ENCODE measurements at regions not wholly inside any gene's neighbourhood (a gene's known extent, or its start where the extent isn't known, plus 50 kb on each side); places are given as distances from the start of the nearest gene placed in this dataset.
"Not testable (repeated sequence)": the region's sequence is repeated elsewhere in the genome, so short reads cannot be mapped to it uniquely, and the experiment has no call there.

DNA sequence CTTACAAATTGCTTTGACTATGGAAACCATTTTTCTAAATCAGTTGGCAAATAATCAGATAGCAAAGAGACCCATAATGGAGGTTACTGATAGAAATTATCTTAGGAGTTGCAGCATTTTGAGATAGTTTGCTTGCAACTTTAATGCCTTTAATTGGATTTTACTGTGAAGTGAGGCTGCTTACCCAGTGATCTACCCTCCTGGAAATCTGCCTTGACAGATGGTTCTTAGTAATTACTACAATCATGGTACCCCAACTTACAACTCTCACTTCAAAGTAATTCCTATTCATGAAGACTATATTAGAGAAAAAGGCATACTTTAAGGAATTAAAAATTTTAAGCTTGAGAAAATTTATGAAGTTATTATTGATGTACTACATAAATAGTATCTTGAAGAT lies 1288.6 kb upstream of the CDH2 start:
- no peak for DNase-seq

DNA sequence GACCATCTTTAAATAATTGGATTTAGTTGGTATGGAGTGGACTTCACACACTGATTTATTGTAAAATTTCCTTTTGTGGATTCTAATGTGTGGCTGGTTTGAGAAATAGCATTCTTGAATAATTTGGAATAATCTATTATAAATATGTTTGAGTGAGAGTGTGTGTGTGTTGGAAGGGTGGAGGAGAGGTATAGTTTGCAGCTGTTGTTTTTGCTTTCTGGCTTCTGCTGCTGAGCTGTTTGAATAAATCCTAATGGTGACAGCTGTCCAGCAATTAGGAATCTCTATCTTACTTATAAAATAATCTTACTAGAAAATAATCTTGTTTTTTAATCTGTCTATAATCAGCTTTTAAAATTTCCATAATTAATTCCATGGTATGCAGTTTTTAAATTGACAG lies 1283.0 kb upstream of the CDH2 start:
- DNase-seq, result no peak

DNA sequence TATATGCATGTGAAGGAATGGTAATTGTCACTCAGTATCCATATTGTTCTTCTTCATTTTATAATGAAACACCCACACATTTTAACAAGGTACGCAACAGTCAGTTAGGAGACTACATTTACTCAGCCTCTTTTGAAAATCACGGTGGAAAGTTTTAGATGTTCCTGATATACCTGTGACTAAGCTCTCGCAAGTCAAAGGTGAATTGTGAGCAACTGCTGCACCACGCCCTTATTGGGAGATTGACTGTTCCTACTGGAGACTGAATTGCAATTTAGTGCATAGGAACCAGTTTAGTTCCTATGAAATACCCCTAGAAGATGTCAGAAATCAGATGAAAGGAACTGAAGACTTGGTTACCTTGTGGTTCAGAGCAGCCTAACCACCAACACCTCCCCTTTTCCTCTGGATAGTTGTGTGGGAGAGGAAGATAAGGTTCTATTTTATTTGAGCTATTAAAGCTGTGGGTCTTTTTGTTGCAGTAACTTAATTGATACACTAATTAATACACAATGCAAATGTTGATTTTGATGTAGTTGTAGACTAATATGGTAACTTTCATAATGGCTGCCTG lies 1280.5 kb upstream of the CDH2 start:
- DNase-seq, result no peak

DNA sequence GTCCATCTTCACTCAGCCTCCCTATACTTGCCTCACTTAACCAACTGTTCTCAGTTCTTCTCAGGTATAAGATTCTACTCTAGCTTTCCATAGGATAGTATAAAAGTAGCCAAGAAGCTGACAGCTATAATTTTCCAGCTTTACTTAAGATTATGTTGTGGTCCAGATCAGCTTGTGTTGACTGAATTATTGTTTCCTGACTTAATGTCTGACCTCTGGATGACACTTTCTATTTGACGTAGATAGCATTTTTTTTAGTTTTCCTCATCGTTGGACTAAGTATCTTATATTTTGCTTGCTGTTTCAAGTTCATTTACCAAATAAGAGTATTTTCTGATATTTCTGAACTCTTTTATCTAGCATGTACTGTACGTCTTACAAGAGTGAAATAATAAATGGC lies 1272.5 kb upstream of the CDH2 start:
- no peak for DNase-seq

DNA sequence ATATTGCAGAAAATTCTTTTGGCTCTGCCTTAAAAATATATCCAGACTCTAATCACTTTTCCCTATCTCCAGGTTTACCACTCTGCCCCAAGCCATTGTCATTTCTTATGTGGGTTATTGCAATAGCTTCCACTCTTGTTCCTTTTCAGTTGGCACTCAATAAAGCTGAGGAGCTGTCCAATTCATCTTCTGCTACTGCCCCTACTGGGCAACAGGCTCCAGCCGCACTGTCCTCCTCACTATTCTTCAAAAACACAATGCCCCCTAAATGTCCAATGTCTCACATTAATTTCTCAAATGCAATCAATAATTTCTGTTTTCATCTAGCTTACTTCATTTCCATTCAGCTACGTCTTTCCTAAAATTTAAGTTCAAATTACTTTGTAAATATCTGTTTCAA lies 1262.5 kb upstream of the CDH2 start:
- no peak for DNase-seq

DNA sequence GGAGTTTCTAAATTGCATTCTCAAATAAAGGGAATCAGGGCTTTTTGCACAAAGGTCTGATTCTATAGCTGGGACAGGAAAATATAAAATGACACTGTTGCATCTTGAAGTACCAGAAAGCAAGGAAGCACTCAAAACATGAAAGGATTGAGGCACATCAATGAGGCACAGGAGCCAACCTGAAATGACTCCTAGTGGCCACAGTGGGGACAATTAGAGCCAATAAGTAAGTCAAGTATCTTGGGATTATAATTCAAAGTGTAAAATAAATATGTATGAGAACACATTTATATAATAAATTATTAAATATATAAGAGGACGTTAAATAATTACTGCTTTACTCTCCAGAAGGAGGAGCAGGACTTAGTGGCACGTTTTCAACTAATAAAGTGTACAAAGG lies 1259.5 kb upstream of the CDH2 start:
- no peak for DNase-seq

DNA sequence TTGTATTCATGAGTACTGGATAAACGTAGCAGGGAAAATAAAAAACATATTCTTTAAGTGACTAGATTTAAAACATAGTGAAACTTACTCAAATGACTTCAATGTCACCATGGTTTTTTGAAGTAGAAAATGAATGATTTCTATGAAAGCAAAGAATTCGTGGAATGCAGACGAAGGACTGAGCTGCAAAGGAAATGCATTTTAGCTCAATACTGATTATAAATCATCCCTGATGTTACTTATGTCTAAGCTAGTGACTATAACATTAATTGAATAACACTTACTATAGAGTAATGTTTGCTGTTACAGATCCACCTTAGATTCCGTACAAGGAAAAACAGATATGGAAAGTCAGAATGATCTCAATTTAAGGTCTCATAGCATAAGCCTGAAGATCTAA lies 1257.7 kb upstream of the CDH2 start:
- no peak for DNase-seq

DNA sequence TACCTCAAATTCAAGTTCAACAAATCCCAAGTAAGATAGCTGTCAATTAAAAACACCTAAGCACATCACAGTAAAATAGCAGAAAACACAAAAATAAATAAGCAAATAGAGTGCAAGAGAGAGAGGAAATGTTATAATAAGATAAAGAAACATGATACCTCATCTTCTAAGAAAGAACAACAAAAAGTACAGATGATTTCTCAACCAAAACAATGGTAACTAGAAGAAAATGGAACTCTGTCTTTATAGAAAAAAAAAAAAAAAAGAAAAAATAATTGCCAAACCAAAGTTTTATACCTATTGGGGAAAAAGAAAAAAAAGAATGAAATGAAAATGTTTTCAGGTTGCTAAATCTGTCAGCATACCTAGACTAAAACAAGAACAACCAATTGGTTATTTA lies 1253.5 kb upstream of the CDH2 start:
- no peak for DNase-seq

DNA sequence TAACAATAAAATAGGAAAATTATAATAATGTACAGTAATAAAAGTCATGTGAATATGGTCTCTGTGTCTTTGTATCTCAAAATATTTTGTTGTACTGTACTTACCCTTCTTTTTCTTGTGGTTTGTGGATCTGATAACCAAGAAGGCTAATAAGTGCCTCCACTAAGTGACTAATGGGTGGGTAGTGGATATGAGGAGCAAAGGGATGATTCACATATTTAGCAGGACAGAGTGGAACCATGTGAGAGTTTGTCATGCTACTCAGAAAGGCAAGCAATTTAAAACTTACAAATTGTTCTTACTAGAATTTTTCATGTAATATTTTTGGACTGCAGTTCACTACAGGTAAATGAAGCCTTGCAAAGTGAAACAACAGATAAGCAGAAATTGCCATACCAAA lies 1241.2 kb upstream of the CDH2 start:
- DNase-seq, result no peak

DNA sequence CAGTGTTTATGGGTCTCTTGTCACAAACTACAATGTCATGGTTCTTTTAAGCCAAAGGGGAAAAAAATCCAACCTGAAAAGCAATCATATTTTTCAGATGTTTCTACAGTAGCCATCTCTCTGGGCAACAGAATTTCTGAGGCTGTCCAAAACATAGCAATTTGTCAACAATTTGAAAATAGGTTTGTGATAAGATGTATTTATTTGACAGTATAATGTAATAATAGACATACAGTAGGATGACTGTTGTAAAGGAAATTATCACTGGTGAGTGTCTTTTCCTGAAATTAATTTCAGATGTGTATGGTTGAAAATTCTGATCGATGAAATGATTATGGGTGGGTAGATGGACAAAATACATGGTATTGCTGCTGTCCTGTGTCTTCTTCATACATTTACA lies 1230.1 kb upstream of the CDH2 start:
- DNase-seq, result no peak

DNA sequence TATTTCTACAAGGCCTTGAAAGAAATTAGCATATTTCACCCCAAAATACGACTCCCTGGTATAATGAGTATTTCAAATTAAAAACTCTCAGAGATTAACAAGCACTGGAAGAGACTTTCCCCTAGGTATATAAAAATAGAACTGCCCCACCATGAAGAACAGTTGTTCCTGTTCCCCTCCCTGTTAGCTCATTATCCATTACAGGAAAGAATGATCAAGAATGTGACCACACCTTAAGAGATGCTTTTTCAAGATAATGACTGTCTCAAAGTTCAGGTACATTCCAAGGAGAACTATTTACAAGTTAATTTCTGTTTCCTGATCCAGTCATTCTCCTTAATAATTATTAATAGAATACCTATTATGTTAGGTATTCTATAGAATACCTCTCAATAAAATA lies 1220.6 kb upstream of the CDH2 start:
- DNase-seq, result no peak

DNA sequence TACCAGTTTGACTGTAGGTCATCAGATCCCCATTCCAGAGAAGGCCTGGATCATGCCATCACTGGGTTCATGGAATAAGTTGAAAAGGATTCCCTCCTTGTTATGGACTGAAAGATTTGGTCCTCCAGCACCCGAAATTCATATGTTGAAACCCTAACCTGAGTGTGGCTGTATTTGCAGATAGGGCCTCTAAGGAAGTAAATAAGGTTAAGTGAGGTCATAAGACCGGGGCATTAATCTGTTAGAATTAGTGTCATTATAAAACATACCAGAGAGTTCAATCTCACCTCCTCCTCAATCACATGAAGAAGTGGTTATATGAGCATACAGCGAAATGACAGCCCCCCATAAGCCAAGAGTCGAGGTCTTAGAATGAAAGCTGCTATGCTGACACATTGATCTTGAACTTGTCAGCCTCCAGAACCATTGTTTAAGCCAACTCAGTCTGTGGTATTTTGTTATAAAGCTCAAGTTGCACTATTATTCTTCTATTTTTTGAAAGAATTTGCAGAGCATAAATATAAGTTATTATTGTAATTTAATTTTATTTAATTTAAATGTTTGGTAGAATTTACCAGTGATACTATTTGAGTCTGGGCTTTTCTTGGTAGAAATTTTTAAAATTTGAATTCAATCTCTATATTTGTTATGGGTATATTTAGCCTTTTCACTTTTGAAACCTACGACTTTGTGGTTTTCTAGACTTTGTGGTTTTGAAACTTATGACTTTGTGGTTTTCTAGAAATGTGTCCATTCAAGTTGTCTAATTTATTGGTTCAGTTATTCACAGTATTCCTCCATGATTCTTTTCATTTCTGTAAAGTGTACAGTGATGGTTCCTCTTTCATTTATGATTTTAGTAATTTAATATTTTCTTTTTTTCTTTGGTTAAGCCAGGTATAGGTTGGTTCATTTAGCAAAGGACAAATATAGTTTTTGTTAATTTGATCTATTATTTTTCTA lies 1206.7 kb upstream of the CDH2 start:
- DNase-seq, result no peak

DNA sequence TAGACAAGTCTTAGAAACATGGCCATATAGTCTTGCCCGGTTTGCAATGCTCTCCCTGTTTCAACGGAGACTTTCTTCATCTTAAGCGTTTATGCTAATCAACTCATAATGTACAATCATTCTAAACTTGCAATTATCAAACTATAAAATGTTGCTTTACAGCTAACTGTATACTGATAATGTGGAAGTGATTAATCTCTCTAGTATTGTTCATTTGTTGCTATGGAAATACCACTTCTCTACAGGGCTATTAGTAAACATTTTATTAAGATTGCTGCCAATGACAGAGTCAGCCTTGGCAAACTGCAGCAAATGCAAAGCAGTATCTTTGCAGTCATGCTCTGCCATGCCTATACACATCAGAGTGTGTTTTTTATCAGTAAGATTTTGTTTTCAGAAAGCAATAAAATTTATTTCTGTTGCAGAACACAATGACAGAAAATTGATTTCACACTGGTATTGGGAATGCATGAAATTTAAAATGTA lies 1201.8 kb upstream of the CDH2 start:
- DNase-seq, result no peak

DNA sequence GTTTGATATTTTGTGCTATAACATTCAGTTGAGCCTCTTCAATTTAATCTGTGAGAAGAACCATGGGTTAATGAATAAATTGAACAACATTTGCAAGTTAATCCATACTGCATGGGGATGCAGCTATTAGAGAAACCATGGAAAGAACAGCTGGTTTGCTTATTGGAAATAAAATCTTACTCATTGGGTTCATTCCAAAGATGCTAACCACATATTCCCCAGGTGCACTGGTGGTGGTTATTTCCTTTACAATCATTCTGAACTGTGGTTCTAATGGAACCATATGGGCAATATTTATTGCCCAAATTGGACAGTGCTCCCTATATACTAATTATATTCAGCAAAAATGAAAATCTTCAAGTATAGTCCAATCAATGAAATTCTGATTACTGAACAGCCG lies 1200.4 kb upstream of the CDH2 start:
- no peak for DNase-seq

DNA sequence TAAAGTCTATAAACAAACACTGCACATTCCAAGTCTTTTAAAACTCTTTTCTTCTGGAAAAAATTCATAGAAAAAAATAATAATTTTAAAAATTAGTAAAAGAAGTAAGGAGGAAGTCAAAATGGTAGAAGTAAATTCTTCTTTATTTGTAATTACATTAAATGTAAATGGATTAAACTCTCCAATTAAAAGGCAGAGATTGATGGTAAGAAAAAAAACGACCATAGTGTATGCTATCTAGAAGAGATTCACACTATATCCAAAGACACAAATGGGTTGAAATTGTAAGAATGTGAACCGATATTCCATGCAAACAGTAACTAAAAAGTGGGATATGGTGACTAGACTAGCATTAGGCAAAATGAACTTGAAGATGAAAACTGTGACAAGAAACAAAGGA lies 1196.1 kb upstream of the CDH2 start:
- no peak for DNase-seq

DNA sequence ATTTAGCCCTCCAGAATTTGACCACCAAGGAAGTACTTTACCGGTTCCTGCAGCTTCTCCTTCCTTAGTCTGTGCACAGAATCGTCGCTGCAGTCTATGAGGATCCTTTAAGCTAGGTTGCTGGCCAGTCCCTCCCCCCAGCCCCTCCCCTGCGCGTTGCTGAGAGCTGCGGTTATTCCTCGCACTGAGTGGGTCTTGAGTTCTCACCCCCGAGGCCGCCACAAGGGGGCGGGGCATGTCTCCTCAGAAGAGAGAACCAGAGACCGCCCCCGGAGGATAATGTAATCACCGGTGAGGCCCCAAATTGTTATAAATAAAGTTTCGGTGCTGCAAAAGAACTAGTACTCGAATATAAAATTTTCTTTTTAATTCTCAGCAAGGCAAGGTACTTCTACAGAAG lies 1184.9 kb upstream of the CDH2 start:
- DNase-seq, result peak in 1 of 2 experiments; percentile 6

DNA sequence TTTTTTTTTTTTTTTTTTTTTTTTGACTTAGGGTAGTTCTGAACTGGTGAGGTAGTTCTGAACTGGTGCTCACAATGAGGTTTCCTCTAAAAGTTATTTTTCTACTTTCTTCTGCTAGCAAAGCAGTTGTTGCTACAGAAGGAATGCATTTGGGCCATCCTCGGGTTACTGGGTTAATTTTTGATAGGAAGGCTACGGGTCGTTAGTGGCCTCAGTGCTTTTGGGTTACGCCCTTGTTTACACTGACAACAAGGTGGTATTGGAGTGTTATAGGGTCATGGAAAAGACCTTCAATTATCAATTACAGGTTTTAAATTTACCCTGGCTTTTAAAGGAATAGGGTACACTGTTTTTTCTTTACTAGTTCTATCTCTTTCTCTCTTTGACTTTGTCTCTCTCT lies 1183.7 kb upstream of the CDH2 start:
- not testable (repeated sequence) for DNase-seq

DNA sequence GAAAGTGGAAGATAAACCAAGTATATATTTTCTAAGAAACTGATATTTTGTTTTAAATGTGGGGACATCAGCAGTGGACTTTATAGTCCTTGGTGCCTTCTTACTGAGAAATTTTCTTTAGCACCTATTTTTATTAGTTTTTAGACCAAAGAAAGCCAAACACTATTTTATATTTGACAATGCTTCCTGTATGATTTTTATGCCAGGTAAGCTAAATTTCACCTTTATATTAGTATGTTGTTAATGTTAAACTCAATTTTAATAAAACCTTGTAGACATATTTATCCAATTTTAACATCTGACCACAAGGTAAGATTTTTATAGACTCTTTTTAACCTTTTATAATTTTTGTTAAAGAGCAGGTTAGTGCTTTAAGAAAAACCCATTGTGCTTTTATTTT lies 1182.3 kb upstream of the CDH2 start:
- not testable (repeated sequence) for DNase-seq

DNA sequence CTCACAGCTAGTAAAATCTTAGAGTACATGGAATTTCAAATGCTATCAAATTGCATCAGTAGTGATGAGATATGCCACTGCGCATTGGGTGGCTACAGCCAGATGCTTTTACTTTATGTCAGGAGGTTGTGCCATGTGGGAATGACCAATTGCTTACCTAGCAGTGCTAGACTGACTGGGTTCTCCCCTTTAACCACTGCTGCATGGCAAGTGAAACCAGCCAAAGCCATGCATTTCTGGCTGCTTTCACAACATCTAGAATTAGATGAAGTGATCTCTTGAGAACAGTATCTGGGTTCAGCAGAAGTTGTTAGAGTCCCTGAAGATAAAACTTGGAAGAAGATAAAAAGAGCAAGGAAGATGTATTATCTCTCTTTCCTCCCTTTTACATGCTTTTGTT lies 1174.2 kb upstream of the CDH2 start:
- DNase-seq, result no peak

DNA sequence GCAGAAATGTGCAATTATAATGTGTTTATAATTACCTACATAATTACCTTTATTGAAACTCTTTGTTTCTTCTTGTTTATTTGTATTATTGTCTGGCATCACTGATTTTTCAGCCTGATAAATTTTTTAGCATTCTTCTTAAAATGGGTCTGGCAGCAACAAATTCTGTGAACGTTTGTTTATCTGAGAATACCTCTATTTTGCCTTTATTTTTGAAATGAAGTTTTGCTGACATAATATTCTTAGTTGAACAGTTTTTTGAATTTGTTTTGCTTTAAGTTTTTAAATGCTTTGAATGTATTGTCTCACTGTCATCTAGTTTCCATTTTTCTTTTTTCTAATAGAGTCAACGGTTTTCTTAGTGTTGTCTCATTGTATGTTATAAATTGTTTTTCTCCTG lies 1152.0 kb upstream of the CDH2 start:
- no peak for DNase-seq

DNA sequence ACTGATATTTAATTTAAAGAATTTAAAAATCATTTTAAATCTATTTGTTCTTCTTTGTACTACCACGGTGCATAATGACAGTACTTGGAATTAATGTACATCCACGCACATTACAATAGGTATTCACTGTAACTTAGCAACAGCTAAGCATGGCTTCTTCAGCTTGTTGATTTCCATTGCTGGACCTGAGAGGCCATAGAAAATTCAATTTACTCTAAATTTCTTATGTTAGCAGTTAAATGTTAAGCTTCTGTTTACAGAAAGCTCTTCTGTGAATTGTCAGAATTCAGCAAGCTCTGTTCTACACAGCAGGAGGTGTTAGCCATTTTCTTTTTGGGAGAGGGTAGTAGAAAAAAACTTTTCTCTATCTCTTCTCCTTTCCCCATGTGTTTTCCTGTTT lies 1149.3 kb upstream of the CDH2 start:
- no peak for DNase-seq

DNA sequence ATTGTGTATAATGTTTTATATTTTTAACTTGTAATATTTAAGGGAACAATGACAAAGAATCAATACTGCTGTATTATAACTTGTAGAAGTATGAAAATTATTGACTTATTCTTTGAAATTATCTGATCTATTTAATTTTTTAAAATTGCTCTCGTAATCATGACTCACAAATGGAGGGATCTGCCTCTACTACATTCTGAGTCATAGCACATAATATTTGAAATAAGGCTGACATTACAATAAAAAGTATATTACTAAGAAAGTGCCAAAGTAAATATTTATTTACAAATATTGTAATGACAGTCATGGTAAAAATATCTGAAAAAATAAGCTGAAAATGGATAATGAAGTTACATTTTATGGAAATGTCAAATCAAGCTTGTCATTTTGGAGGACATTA lies 1144.6 kb upstream of the CDH2 start:
- no peak for DNase-seq

DNA sequence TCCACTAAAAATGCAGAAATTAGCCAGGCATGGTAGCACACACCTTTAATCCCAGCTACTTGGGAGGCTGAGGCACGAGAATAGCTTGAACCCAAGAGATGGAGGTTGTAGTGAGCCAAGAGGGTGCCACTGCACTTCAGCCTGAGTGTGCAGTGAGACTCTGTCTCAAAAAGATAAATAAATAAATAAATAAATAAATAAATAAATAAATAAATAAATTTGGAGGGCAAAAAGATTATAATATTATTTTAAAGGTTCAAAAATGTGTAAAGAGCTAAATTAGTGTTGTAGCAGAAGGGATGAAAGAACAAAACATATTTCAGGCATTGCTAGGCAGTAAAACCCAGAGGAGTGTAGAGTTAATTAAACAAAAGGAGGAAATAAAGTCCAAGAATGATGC lies 1136.4 kb upstream of the CDH2 start:
- no peak for DNase-seq

DNA sequence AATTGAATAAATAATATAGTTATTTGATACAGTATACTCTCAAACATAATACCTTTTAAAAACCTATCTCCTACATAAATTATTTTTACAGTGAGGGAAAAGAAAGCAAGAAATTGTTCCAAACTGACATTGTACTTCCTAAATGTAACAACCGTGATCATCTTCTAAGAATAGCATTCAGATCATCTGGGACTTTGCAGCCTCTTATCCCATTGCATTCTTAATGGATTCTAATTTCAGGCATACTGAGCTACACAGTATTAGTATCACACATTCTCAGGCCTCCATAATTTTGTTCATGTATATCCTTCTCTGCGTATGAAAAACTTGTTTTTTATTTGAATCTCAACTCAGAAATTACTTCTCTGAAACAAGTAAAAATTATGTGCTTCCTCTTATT lies 1134.7 kb upstream of the CDH2 start:
- no peak for DNase-seq

DNA sequence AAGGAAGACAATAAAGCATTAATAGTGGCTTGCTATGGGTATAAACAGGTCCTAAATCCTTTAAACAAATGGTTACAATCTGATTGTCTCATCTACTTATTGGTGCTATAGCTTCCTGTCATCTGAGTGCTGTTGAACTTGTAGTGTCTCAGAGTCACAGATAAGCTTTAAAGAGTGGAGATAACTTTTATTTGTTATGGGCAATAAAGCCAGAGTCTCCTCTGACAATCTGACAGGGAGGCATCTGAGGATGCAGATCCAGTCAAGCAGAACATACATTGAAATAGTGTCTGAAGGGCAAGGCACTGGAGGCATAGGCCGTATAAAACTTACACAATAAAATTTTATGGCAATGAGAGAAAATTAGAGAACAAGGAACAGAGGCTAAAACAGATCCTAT lies 1132.4 kb upstream of the CDH2 start:
- no peak for DNase-seq
